CD4-positive, alpha-beta T cell treated with Interleukin-10 for 1 hour (primary cell): ENCODE measurements at regions not wholly inside any gene's neighbourhood (a gene's known extent, or its start where the extent isn't known, plus 50 kb on each side); places are given as distances from the start of the nearest gene placed in this dataset.

Source experiments
- DNase-seq: peaks from one replicate; pipeline ENCODE4 v3.0.0-alpha.2; 2020

DNA sequence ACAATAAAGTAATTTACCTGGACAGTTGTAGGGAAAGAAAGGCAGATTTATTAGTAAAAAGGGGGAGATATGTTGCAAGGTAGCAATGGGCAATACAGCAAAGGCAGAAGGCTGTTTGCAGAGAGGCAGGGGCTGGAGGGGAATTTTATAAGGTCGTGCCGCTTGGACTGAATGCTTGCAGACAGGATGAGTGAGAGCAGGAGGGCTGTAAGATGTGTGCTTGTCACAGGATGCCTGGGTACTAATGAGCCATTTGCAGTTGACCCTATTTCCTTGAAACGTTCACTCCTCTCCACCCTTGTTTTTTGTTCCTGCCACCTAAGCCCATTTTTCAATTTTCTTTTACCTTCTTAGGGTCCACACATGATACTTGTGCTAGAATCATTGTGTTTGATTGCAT lies 214.7 kb downstream of the TRAM1L1 start:
- DNase-seq, result no peak

- DNase-seq, result no peak
Measured at GRCh38 chr4:116866106-116866505, 219.3 kb downstream of the TRAM1L1 start.

- DNase-seq, result no peak
Measured at GRCh38 chr4:116862592-116862991, 222.8 kb downstream of the TRAM1L1 start.

- no peak for DNase-seq
Measured at GRCh38 chr4:116860891-116861290, 224.5 kb downstream of the TRAM1L1 start.

GRCh38 chr4:116849620-116850019 lies 235.8 kb downstream of the TRAM1L1 start:
- no peak for DNase-seq

GRCh38 chr4:116847616-116848015 lies 237.8 kb downstream of the TRAM1L1 start:
- DNase-seq, result no peak

- DNase-seq, result no peak
Measured at GRCh38 chr4:116839826-116840225, 245.6 kb downstream of the TRAM1L1 start.

DNA sequence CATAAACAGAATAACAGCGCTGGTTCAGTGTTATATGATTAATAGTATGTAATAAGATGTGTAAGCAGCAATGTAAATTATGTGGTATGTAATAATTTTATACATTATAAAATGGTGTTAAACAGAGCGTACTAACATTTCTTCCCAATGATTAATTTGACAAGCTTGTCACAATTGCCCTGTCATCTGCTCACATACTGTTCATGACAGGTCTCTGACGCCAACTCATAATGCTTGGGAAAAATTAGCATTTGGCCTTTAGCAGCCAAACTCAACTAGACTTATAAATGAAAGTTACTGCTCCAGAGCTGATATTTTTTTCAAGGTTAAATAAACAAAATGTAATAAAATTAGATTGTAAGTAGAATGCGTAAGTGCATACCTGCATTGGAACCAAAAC lies 246.8 kb downstream of the TRAM1L1 start:
- no peak for DNase-seq

- DNase-seq, result no peak
Measured at GRCh38 chr4:116829187-116829586, 256.2 kb downstream of the TRAM1L1 start.

DNA sequence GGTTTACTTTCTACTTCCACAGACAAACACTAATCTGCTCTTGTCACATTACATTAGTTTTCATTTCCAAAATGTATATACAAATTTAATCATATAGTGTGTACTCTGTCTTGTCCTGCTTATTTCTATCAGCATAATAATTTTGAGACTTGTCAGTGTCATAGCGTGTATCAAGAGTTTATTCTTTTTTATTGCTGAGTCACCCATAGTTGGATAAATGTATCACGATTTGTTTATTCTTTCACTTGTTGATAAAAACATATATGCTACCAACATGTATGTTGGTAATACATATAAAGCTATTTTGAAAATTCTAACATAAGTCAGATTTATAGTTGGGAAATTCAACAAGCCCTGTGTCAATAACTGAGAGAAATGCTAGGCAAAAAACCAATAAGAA lies 261.2 kb downstream of the TRAM1L1 start:
- DNase-seq, result no peak

- no peak for DNase-seq
Measured at GRCh38 chr4:116811730-116812129, 273.6 kb downstream of the TRAM1L1 start.

DNA sequence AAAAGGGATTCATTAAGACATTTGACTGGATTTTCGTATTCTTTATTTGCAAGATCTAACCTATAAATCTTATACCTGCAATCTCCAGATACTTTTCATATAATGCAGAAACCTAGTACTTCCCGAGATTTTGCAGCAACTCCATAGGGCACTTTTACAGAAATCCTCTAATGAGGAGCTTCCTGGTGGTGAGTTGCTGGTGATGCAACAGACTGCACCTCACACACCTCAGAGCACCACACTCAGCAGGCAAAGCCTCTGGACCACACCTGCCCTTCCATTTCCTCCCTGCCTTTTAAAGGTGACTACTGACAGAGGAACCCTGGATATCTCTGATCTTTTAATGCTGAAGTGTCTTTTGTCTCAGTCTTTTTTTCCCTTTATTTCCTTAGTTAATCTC lies 289.4 kb downstream of the TRAM1L1 start:
- DNase-seq, result no peak

- DNase-seq, result no peak
Measured at GRCh38 chr4:116788723-116789122, 296.7 kb downstream of the TRAM1L1 start.

DNA sequence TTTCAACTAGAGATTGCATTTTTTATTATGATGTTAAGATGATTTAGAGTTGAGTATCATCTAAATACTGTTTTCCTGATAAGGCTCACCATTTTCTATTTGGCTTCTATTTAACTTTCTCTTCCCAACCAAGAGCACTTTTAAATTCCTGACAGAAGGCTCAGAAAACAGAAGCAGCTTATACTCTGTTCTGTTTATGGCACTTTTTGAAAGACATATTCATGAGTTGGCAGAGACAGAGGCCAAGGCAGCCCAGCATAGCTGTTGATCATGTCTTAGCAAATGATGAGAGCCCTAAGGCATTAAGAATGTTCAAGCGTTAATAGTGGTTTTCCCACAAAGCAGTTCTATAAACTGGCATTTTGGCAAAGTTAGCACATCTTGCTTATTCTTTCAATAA lies 330.3 kb downstream of the TRAM1L1 start:
- no peak for DNase-seq

DNA sequence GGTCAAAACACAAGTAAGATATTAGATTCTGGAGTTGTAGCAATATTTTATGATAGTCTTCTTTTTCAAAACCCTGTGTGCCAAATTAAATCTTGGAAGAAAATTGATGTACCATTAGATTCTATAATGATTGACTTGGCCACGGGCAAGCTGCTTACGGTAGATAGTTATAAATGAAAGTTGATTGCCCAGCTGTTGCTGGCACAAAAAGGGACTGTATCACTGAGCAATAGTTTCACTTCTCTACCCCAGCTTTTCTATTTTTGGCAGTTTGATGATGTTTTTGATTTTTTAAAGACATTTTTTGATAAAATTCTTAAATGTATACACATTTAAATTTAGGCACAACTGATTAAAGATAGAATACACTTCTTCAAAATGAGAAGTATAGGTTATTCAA lies 333.3 kb downstream of the TRAM1L1 start:
- DNase-seq, result no peak

GRCh38 chr4:116736756-116737155 lies 348.6 kb downstream of the TRAM1L1 start:
- no peak for DNase-seq

DNA sequence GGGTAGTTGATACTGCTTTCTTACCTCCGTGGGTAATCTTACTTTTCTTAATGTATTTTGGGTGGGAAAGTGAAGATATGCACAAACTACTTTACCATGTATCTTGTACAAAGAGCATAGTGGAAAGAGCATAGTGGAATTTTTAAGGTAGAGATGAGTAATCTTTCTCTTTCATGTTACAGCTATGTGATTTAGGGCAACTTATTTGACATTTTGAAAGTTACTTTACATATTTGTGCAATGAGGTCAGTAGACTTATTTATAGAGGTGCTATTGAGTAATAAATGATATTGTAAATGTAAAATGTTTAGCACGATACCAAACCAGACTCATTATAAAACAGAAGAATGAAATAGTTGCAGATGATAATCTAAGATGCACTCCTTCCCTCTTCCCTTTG lies 351.2 kb downstream of the TRAM1L1 start:
- DNase-seq, result no peak

- no peak for DNase-seq
Measured at GRCh38 chr4:116733370-116733769, 352.0 kb downstream of the TRAM1L1 start.

DNA sequence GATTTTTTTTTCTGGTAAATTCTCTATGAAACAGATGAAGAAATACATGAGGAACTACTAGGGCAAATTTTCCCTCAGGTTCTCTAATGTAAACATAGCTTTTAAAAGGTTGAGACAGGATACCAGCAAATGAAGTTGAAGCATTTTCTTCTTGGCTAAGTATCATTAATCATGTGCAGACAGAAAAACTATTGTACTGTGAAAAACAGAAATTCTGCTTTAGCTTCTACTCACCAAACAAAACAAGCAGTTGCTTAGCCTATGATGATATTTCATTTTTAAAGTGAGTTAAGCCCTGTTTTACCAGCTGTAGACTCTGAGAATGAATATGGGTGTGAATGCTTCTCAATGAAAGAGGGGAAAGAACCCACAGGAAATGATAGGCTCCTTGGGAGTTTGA lies 358.9 kb downstream of the TRAM1L1 start:
- DNase-seq, result no peak

GRCh38 chr4:116724249-116724648 lies 361.1 kb downstream of the TRAM1L1 start:
- DNase-seq, result no peak

GRCh38 chr4:116705466-116705865 lies 379.9 kb downstream of the TRAM1L1 start:
- DNase-seq, result no peak

DNA sequence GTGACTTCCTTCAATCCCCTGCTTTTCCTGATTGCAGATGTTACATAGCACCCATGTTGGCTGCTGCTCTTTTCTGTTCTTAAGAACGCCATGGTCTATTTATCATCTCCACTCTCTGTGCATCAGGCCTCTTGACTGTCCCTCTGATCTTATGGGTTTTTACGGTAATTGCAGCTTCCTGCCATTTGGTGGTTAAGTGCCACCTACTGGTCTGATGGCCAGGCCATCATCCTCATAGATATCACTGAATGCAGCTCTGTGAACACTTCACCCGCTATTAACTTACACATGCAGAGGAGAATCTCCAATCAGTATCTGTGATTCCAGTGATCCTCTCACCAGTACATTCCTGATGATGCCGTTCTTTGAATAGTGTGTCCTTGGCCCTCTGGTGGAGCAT lies 382.4 kb downstream of the TRAM1L1 start:
- no peak for DNase-seq

DNA sequence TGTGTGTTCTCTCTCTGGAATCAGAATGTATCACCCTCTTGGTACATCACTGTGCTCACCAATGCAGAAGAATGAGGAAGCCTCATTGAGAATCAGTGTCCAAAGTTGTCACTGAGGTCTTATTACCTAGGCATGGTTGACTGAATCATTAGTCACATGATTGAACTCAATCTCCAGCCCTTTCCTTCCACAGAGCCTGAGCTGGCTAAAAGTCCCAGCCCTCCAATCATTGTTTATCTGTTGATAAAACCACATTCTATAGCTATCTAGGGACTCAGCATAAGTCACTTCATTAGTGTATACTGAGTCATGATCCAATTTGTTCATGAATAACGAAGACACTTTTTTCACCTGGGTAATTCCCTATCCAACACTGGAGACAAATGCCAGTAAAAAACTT lies 396.8 kb downstream of the TRAM1L1 start:
- no peak for DNase-seq

- DNase-seq, result no peak
Measured at GRCh38 chr4:116668190-116668589, 417.2 kb downstream of the TRAM1L1 start.

DNA sequence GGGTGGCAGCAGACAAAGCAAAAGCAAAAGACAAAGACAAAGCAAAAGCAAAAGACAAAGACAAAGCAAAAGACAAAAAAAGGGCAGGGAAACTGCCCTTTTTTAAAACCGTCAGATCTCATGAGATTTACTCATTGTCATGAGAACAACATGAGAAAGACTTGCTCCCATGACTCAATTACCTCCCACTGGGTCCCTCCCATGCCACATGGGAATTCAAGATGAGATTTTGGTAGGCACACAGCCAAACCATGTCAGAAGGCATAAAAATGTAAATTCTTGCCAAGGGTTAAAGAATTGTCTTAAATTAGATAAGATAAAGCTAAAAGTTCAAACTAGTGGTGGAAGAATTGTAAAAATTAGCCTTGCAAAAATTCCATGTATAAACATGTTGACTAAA lies 419.7 kb downstream of the TRAM1L1 start:
- DNase-seq, result no peak

DNA sequence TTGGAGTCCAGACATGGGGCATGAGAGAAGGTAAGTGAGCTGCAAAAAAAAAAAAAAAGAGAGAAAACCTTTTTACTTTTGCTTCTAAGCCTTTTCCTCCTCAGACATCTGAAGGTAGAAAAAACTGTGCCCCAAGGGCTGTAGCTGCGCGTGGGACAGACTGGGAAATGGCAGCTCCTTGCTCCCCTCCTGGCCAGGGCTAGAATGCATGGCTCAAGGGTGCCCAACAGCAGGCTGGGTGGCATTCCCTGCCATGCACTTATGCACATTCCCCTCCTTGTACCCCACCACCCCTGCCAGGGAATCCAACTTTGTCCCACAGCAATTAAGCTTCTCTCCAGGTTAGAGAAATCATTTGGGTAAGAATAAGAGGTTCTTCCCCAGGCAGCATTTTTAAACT lies 421.2 kb downstream of the TRAM1L1 start:
- no peak for DNase-seq
